GM10266 (cell line): ENCODE measurements at regions not wholly inside any gene's neighbourhood (a gene's known extent, or its start where the extent isn't known, plus 50 kb on each side); places are given as distances from the start of the nearest gene placed in this dataset.

Source experiments
- DNase-seq: peaks from one replicate; pipeline ENCODE4 v3.0.0; 2012; ENCODE audit errors: extremely low spot score
- CTCF ChIP-seq: IDR thresholded peaks from 2 replicates; pipeline ENCODE4 v1.5.1; 2012; ENCODE audit warnings: mild to moderate bottlenecking, low read depth; ENCODE audit not compliant: control insufficient read depth, insufficient read depth; ENCODE audit errors: missing control alignments

GRCh38 chrX:10971176-10971575, 140.0 kb upstream of the HCCS start:
- no peak for DNase-seq

GRCh38 chrX:10971759-10972158, 139.4 kb upstream of the HCCS start:
- DNase-seq = no peak
- no peak for TF ChIP-seq CTCF

More at GRCh38 chrX:10971176-10971575, 140.0 kb upstream of the HCCS start:
- TF ChIP-seq CTCF = no peak

GRCh38 chrX:10972706-10973105, 138.4 kb upstream of the HCCS start:
- no peak for DNase-seq
- TF ChIP-seq CTCF = no peak

GRCh38 chrX:10974920-10975319, 136.2 kb upstream of the HCCS start:
- DNase-seq = no peak
- no peak for TF ChIP-seq CTCF

- no peak for TF ChIP-seq CTCF
- no peak for DNase-seq
Measured at GRCh38 chrX:10979956-10980355, 131.2 kb upstream of the HCCS start.

- TF ChIP-seq CTCF = no peak
- DNase-seq = no peak
Measured at GRCh38 chrX:10981506-10981905, 129.6 kb upstream of the HCCS start.

- DNase-seq = no peak
- no peak for TF ChIP-seq CTCF
Measured at GRCh38 chrX:10983526-10983925, 127.6 kb upstream of the HCCS start.
